Panc1 (cell line): ENCODE measurements at regions not wholly inside any gene's neighbourhood (a gene's known extent, or its start where the extent isn't known, plus 50 kb on each side); places are given as distances from the start of the nearest gene placed in this dataset.

Source experiments
- ATAC-seq: fragments of 200-7000 bp; cut with Tn5 transposase; 2 replicates; pipeline ENCODE4 v1.9.1; 2020; ENCODE audit warnings: mild to moderate bottlenecking, moderate library complexity
- BruUV-seq: library from RNA; stranded (reverse); fragments of 400-500 nt; replicated peaks from 2 replicates; lab custom pipeline; 2021; lab: Mats Ljungman, UMichigan
- CTCF ChIA-PET: fragments of 300-600 bp; sonication (Branson Sonifier 250); formaldehyde crosslinking; loops from one replicate; lab custom pipeline; 2022; ENCODE audit warnings: antibody characterized with exemption; lab: Charles Lee
- POLR2A ChIA-PET: fragments of 300-600 bp; sonication (Branson Sonifier 250); formaldehyde crosslinking; loops from one replicate; lab custom pipeline; 2022; ENCODE audit warnings: antibody characterized with exemption; lab: Charles Lee
- DNase-seq: peaks from one replicate; pipeline ENCODE4 v3.0.0-alpha.2; 2010; ENCODE audit warnings: low read depth, low spot score
- H3K27ac ChIP-seq: 2 replicates; pipeline ENCODE4 v1.5.1; 2011; ENCODE audit warnings: mild to moderate bottlenecking, low read length, inconsistent platforms
- H3K27me3 ChIP-seq: fragments of 200-500 bp; sonication (Bioruptor generic); 2 replicates; pipeline ENCODE4 v1.6.0; 2014; ENCODE audit warnings: low read length, inconsistent platforms; ENCODE audit not compliant: control insufficient read depth, insufficient read depth
- H3K36me3 ChIP-seq: fragments of 200-500 bp; sonication (Bioruptor generic); 2 replicates; pipeline ENCODE4 v1.5.1; 2014; ENCODE audit warnings: inconsistent platforms, mild to moderate bottlenecking, low read length, moderate library complexity; ENCODE audit not compliant: control insufficient read depth, insufficient read depth
- H3K4me1 ChIP-seq: 2 replicates; pipeline ENCODE4 v1.5.1; 2011; ENCODE audit warnings: inconsistent platforms, mild to moderate bottlenecking, low read length, moderate library complexity; ENCODE audit not compliant: control insufficient read depth, insufficient read depth
- H3K4me3 ChIP-seq, 2 experiments: 2 replicates each; pipeline ENCODE4 v1.5.1; 2011 to 2012; ENCODE audit warnings: low read depth in 2 of 2, low read length in 2 of 2, mild to moderate bottlenecking in 2 of 2, inconsistent platforms in 1 of 2, moderate library complexity in 1 of 2
- H3K9me3 ChIP-seq: fragments of 200-500 bp; sonication (Bioruptor generic); 2 replicates; pipeline ENCODE4 v1.5.1; 2014; ENCODE audit warnings: low read depth, mild to moderate bottlenecking, inconsistent platforms, low read length, moderate library complexity; ENCODE audit not compliant: control insufficient read depth, insufficient read depth
- CTCF ChIP-seq: fragments of 450-650 bp; IDR thresholded peaks from 2 replicates; pipeline ENCODE4 v1.5.1; 2017; ENCODE audit warnings: mild to moderate bottlenecking
- POLR2AphosphoS5 ChIP-seq: IDR thresholded peaks from 2 replicates; pipeline ENCODE4 v1.6.1; 2012; ENCODE audit warnings: mild to moderate bottlenecking, low read depth, low read length, moderate library complexity
- REST ChIP-seq, 2 experiments: IDR thresholded peaks; 2 replicates each; pipeline ENCODE4 v1.6.1; 2011 to 2012; ENCODE audit warnings: low read depth in 2 of 2, control low read depth in 1 of 2, low read length in 1 of 2, mild to moderate bottlenecking in 1 of 2, moderate library complexity in 1 of 2; ENCODE audit not compliant: insufficient read depth in 1 of 2
- SIN3A ChIP-seq: IDR thresholded peaks from 2 replicates; pipeline ENCODE4 v1.6.1; 2012; ENCODE audit warnings: low read depth, mild to moderate bottlenecking, low read length, moderate library complexity, borderline replicate concordance; ENCODE audit not compliant: insufficient read depth
- TCF7L2 ChIP-seq: IDR thresholded peaks from 2 replicates; pipeline ENCODE4 v1.6.1; 2011; ENCODE audit warnings: mild to moderate bottlenecking, low read depth, low read length, inconsistent platforms
- in situ Hi-C: cut with HindIII; loops from 2 replicates; pipeline ENCODE4 v1.10.0; 2016; ENCODE audit warnings: low sequenced_read_pairs, low pct_unique_long_range_greater_than_20kb
- intact Hi-C: fragments of 100-400 bp; cut with micrococcal nuclease; formaldehyde crosslinking; loops from one replicate; pipeline ENCODE4 v1.10.0; 2022; ENCODE audit not compliant: unreplicated experiment

GRCh38 chr13:36570489-36570888 lies 103.3 kb upstream of the SERTM1 start:
- CTCF ChIA-PET = no interaction called here
- no peaks in the 10 kb centered on the region for H3K27me3 ChIP-seq
- no peaks in the 10 kb centered on the region for H3K9me3 ChIP-seq
- no peaks in the 10 kb centered on the region for H3K36me3 ChIP-seq
- ATAC-seq = no peak
- no peaks in the 10 kb centered on the region for H3K4me1 ChIP-seq
- no peak overlapping the region for H3K4me3 ChIP-seq
- H3K27ac ChIP-seq = no peak overlapping the region
- POLR2A ChIA-PET = no interaction called here
- no TSS peak for BruUV-seq
- no peak for DNase-seq
- in situ Hi-C loops = no loop called here
- TF ChIP-seq CTCF (no peak), SIN3A (no peak), TCF7L2 (no peak), POLR2AphosphoS5 (no peak), REST (IDR thresholded peaks at IDR 0.05; ENCODE audit: insufficient read depth in 1 of 2, low read depth in 2 of 2, low read length in 1 of 2) (no peak)
- intact Hi-C loops = no loop called here

- ChIA-PET POLR2A (no interaction called here), CTCF (no interaction called here)
- no peaks in the 10 kb centered on the region for H3K9me3 ChIP-seq
- in situ Hi-C loops (no loop called here), intact Hi-C loops (no loop called here)
- DNase-seq (no peak), ATAC-seq (no peak)
- BruUV-seq = no TSS peak
- H3K27me3 ChIP-seq = no peaks in the 10 kb centered on the region
- H3K27ac ChIP-seq = no peak overlapping the region
- no peaks in the 10 kb centered on the region for H3K36me3 ChIP-seq
- H3K4me3 ChIP-seq = no peak overlapping the region
- no peak for TF ChIP-seq POLR2AphosphoS5
- TF ChIP-seq CTCF = no peak
- no peak for TF ChIP-seq SIN3A
- no peaks in the 10 kb centered on the region for H3K4me1 ChIP-seq
Observed at GRCh38 chr13:36571444-36571843, 102.4 kb upstream of the SERTM1 start.
